Keratinocyte (primary cell): ENCODE measurements at regions not wholly inside any gene's neighbourhood (a gene's known extent, or its start where the extent isn't known, plus 50 kb on each side); places are given as distances from the start of the nearest gene placed in this dataset.

Source experiments
- DNase-seq: peaks from one replicate; pipeline ENCODE4 v3.0.0-alpha.2; 2011; ENCODE audit warnings: low read depth, missing footprints, low spot score
- FAIRE-seq: peaks from 2 replicates; lab custom pipeline; 2011; peaks lifted over from hg19 to GRCh38; lab: Jason Lieb, UNC
- H2AFZ ChIP-seq: 2 replicates; pipeline ENCODE4 v1.6.0; 2012; ENCODE audit warnings: low read length, control low read depth, inconsistent platforms; ENCODE audit not compliant: control insufficient read depth
- H3K27ac ChIP-seq: 2 replicates; pipeline ENCODE4 v1.5.1; 2011; ENCODE audit warnings: low read length; ENCODE audit not compliant: control insufficient read depth, insufficient read depth
- H3K27me3 ChIP-seq: 3 replicates; pipeline ENCODE4 v1.6.0; 2011; ENCODE audit warnings: low read length; ENCODE audit not compliant: control insufficient read depth, insufficient read depth; ENCODE audit errors: extremely low read depth
- H3K36me3 ChIP-seq, 2 experiments: 2 replicates in 1 of 2; 3 replicates in 1 of 2; pipeline ENCODE4 v1.5.1; 2011; ENCODE audit warnings: low read length in 2 of 2, mild to moderate bottlenecking in 1 of 2; ENCODE audit not compliant: control insufficient read depth in 2 of 2, insufficient read depth in 2 of 2; ENCODE audit errors: extremely low read depth in 1 of 2
- H3K4me1 ChIP-seq: 3 replicates; pipeline ENCODE4 v1.5.1; 2011; ENCODE audit warnings: low read length; ENCODE audit not compliant: control insufficient read depth, insufficient read depth; ENCODE audit errors: extremely low read depth
- H3K4me2 ChIP-seq: 3 replicates; pipeline ENCODE4 v1.6.0; 2011; ENCODE audit warnings: low read depth, low read length; ENCODE audit not compliant: control insufficient read depth, insufficient read depth; ENCODE audit errors: extremely low read depth
- H3K4me3 ChIP-seq, 3 experiments: fragments of 200-600 bp in 1 of 3; sonication (generic) in 1 of 3; 2 replicates in 2 of 3; 3 replicates in 1 of 3; pipeline ENCODE4 v1.5.1; 2011 to 2016; ENCODE audit warnings: low read length in 3 of 3, mild to moderate bottlenecking in 3 of 3, control low read depth in 2 of 3, inconsistent platforms in 1 of 3, low read depth in 1 of 3, mixed read lengths in 1 of 3, mixed run types in 1 of 3, moderate library complexity in 1 of 3; ENCODE audit not compliant: control insufficient read depth in 2 of 3, insufficient read depth in 2 of 3; ENCODE audit errors: extremely low read depth in 1 of 3
- H3K79me2 ChIP-seq: 2 replicates; pipeline ENCODE4 v1.6.0; 2012; ENCODE audit warnings: low read length; ENCODE audit not compliant: control insufficient read depth, insufficient read depth
- H3K9ac ChIP-seq: 3 replicates; pipeline ENCODE4 v1.6.0; 2011; ENCODE audit warnings: low read length; ENCODE audit not compliant: control insufficient read depth, insufficient read depth; ENCODE audit errors: extremely low read depth
- H3K9me1 ChIP-seq: 3 replicates; pipeline ENCODE4 v1.6.0; 2011; ENCODE audit warnings: low read length; ENCODE audit not compliant: control insufficient read depth, insufficient read depth; ENCODE audit errors: extremely low read depth
- H3K9me3 ChIP-seq: 2 replicates; pipeline ENCODE4 v1.5.1; 2012; ENCODE audit warnings: low read depth, low read length; ENCODE audit not compliant: control insufficient read depth
- H4K20me1 ChIP-seq: 3 replicates; pipeline ENCODE4 v1.6.0; 2011; ENCODE audit warnings: low read length; ENCODE audit not compliant: control insufficient read depth, insufficient read depth; ENCODE audit errors: extremely low read depth
- EZH2 ChIP-seq: IDR thresholded peaks from one replicate; pipeline ENCODE4 v1.6.1; 2012; ENCODE audit warnings: inconsistent platforms, mild to moderate bottlenecking, low read length, moderate library complexity
- dilution Hi-C: fragments of 300-500 bp; cut with MboI; formaldehyde crosslinking; loops from one replicate; pipeline ENCODE4 v1.7.0; 2020; ENCODE audit warnings: low sequenced_read_pairs; ENCODE audit not compliant: extremely low pct_ligation_motif_present
- TF ChIP-seq, protein P1 (sequence below), 3 experiments: IDR thresholded peaks in 1 of 3; conservative IDR thresholded peaks in 1 of 3; optimal IDR thresholded peaks in 1 of 3; 2 replicates in 2 of 3; 3 replicates in 1 of 3; pipeline versions ENCODE3 to v1.5.1; 2011; ENCODE audit warnings: low read length in 3 of 3, mild to moderate bottlenecking in 3 of 3, moderate library complexity in 2 of 3, control low read depth in 1 of 3, inconsistent platforms in 1 of 3; ENCODE audit not compliant: insufficient read depth in 2 of 3; ENCODE audit errors: extremely low read depth in 1 of 3

GRCh38 chr14:103194256-103195045 is 71.2 kb downstream of the TNFAIP2 start:
- dilution Hi-C loops: no loop called here
- H3K4me1 ChIP-seq: no peaks in the 10 kb centered on the region
- no peak for FAIRE-seq

DNA sequence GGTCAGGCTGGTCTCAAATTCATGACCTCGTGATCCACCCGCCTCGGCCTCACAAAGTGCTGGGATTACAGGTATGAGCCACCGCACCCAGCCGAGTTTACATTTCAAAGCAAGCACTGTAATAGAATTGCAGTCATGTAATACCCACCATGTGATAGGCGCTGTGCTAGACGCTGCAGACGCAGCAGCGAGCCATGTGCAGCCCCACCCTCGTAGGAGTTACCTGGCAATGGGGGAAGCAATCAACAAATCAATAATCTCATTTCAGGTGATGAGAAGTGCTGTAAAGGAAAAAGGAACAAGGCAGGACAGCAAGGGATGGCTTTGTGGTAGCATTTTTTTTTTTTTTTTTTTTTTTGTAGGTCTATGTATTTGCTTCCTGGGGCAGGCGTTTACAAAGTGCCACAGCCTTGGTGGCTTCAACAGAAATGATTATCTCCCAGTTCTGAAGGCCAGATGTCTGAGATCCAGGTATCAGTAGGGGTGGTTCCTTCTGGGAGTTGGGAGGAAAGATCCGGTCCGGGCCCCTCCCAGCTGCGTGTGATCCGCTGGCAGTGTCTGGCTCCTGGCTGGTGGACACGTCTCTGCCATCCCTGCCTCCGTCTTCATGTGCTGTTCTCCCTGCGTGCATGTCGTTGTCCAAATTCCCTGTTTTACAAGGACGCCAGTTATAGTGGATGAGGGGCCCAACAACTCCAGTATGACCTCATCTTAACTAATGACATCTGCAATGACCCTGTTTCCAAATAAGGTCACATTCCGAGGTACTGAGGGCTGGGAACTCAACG is 72.8 kb downstream of the TNFAIP2 start:
- no peaks in the 10 kb centered on the region for H3K36me3 ChIP-seq
- H3K4me2 ChIP-seq: no peak overlapping the region
- no peaks in the 10 kb centered on the region for H3K9me3 ChIP-seq
- no peaks in the 10 kb centered on the region for H3K79me2 ChIP-seq
- dilution Hi-C loops: no loop called here
- no peaks in the 10 kb centered on the region for H4K20me1 ChIP-seq
- H2AFZ ChIP-seq: no peak overlapping the region
- no peak overlapping the region for H3K27ac ChIP-seq
- no peaks in the 10 kb centered on the region for H3K4me1 ChIP-seq
- FAIRE-seq (no peak), DNase-seq (no peak)
- H3K27me3 ChIP-seq: no peaks in the 10 kb centered on the region
- no peaks in the 10 kb centered on the region for H3K9me1 ChIP-seq
- TF ChIP-seq, protein P1, sequence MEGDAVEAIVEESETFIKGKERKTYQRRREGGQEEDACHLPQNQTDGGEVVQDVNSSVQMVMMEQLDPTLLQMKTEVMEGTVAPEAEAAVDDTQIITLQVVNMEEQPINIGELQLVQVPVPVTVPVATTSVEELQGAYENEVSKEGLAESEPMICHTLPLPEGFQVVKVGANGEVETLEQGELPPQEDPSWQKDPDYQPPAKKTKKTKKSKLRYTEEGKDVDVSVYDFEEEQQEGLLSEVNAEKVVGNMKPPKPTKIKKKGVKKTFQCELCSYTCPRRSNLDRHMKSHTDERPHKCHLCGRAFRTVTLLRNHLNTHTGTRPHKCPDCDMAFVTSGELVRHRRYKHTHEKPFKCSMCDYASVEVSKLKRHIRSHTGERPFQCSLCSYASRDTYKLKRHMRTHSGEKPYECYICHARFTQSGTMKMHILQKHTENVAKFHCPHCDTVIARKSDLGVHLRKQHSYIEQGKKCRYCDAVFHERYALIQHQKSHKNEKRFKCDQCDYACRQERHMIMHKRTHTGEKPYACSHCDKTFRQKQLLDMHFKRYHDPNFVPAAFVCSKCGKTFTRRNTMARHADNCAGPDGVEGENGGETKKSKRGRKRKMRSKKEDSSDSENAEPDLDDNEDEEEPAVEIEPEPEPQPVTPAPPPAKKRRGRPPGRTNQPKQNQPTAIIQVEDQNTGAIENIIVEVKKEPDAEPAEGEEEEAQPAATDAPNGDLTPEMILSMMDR (optimal IDR thresholded peaks at IDR 0.05 in 1 of 3, IDR thresholded peaks at IDR 0.05 in 1 of 3, conservative IDR thresholded peaks at IDR 0.05 in 1 of 3; ENCODE audit: extremely low read depth in 1 of 3, insufficient read depth in 2 of 3, low read length in 3 of 3): no peak
- no peak for TF ChIP-seq EZH2
- no peak overlapping the region for H3K4me3 ChIP-seq
- H3K9ac ChIP-seq: no peak overlapping the region

More at GRCh38 chr14:103194256-103195045, 71.2 kb downstream of the TNFAIP2 start:
- Histone ChIP-seq H3K27me3 (peaks cover 10% of the 10 kb centered on the region), H3K9me1 (no peaks in the 10 kb centered on the region), H3K36me3 (no peaks in the 10 kb centered on the region), H4K20me1 (no peaks in the 10 kb centered on the region), H3K27ac (no peak overlapping the region), H3K79me2 (no peaks in the 10 kb centered on the region), H2AFZ (no peak overlapping the region), H3K9ac (no peak overlapping the region), H3K4me2 (no peak overlapping the region), H3K4me3 (no peak overlapping the region), H3K9me3 (no peaks in the 10 kb centered on the region)
- no peak for TF ChIP-seq EZH2
- TF ChIP-seq, protein P1 (optimal IDR thresholded peaks at IDR 0.05 in 1 of 3, IDR thresholded peaks at IDR 0.05 in 1 of 3, conservative IDR thresholded peaks at IDR 0.05 in 1 of 3; ENCODE audit: extremely low read depth in 1 of 3, insufficient read depth in 2 of 3, low read length in 3 of 3): no peak
- no peak for DNase-seq
